GM19328 (cell line): ENCODE measurements at regions not wholly inside any gene's neighbourhood (a gene's known extent, or its start where the extent isn't known, plus 50 kb on each side); places are given as distances from the start of the nearest gene placed in this dataset.
"Not testable (repeated sequence)": the region's sequence is repeated elsewhere in the genome, so short reads cannot be mapped to it uniquely, and the experiment has no call there.

Experiments used
- ATAC-seq: cut with Tn5 transposase; IDR thresholded peaks from one replicate; pipeline ENCODE4 v1.9.1; 2021; ENCODE audit warnings: mild to moderate bottlenecking, moderate library complexity; ENCODE audit not compliant: unreplicated experiment

DNA sequence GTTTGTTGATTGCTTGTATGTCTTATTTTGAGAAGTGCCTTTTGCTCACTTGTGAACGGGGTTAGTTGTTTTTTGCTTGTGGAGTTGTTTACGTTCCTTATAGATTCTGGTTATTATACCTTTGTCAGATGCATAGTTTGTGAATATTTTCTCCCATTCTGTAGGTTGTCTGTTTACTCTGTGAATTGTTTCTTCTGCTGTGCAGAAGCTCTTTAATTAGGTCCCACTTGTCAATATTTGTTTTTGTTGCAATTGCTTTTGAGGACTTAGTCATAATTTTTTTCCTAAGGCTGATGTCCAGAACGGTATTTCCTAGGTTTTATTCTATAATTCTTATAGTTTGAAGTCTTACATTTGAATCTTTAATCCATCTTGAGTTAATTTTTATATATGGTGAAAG lies 285.3 kb upstream of the GADL1 start:
- no peak for ATAC-seq

DNA sequence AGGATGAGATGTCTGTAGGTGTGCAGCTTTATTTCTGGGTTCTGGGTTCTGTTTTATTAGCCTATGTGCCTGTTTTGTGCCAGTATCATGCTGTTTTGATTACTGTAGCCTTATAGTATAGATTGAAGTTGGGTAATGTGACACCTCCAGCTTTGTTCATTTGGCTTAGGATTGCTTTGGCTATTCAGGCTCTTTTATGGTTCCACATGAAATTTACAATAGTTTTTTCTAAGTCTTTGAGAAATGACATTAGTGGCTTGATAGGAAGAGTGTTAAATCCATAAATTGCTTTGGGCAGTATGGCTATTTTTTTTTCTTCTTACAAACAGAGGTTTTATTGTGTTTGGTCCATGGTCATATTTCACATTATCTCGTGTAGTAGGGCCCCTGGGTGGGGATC lies 285.8 kb upstream of the GADL1 start:
- no peak for ATAC-seq

GRCh38 chr3:31181661-31182060 lies 287.2 kb upstream of the GADL1 start:
- ATAC-seq: no peak

GRCh38 chr3:31182661-31183060 lies 288.2 kb upstream of the GADL1 start:
- ATAC-seq: no peak

DNA sequence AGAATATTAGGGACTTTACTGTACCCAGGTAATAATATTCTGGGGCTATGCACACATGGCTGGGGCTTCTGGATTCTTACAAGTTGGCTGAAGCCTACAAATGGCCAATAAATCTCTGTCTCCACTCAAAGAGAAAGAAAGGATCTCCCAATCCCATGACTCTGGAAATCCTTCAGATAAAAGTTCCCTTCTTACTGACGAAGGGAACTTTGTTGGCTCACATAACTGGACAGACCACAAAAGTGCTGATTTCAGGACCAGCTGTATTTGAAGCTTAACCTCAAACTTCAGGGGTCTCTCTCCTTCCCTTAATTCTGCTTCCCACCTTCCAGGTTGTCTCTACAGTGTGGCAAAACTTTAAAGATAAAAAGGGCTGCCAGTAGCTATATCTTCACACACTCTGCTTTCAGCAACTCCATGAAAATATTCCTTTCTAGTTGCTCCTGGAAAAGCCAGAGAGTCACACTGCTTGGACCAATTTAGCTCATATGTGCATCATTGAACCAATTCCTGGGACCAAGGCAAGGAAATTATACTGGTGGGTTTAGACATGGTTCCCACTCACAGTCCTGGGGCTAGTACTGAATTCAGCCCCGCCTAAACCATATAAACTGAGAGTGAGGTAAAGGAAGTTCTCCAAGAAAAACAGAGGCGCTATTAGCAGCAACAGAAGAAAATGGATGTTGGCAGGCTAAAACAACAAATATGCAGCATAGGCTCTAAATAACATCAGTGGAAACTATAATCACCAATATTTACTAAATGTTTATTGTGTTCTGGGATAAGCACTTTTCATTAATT lies 290.0 kb upstream of the GADL1 start:
- ATAC-seq: no peak

GRCh38 chr3:31185062-31185357 lies 290.5 kb upstream of the GADL1 start:
- no peak for ATAC-seq

DNA sequence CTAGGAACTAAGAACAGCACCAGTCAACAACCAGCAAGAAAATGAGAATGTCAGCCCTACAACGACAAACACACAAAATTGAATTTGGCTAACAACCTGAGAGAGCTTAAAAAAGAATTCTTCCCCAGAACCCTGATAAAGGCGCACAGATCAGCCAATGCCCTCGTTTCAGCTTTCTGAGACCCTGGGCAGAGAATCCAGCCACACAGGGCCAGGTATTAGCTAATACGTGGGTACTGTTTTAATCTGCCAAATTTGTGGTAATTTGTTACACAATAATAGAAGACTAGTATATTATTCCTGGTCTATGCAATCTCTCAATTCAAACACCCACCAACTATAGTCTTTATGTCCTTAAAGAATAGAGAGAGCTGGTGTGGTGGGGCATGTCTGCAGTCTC lies 291.6 kb upstream of the GADL1 start:
- ATAC-seq: no peak

DNA sequence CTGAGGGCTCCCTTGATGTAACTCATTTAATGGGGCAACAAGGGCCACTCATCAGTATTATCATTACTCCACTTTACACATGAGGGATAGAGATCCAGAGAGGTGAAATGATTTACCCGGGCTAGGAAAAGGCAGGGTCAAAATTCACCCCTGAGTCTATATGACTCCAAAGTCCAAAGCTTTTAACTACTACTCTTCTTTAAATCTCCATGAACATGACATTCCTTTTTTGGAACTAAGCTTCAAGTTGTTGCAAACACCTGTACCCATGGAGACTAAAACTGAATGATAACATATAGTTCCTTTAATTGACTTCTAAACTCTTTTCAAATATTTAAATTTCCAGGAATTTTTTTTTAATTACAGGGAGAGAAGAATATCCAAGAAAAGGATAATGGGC lies 292.9 kb upstream of the GADL1 start:
- no peak for ATAC-seq

DNA sequence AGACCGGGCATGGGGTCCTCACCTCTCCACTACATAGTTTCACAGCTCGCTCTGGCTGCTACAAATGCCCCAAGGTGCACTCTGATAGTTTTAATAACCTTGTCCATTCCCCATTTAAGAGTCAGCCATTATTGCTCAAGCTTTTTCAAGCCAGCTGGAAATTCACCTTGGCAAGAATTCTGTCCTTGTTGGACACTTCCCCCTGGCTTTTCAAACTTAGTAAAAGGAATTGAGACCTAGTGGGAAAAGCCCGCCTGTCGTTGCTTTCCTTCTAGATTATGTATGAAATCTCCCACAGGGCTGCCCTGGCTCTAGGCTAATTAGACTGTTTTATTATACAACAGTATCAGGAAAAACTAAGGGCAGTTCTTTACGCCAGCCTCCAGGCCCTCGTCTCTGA lies 293.7 kb upstream of the GADL1 start:
- no peak for ATAC-seq

DNA sequence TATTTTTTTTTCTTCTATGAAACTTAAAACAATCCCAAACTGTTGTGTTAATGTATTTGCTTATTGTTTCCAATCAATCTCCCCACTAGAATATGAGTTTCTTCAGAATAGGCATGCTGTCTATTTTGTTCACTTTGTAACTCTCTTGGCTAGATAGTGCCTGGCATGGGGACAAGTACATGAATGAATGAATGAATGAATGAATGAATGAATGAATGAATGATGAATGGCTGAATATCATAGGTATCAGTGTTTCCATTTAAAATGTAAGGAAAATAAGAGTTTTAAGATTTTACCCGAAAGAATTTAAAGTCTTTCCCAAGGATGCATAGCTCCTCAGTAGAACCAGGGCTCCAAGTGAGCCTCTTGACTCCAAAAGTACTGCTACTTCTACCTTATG lies 294.9 kb upstream of the GADL1 start:
- no peak for ATAC-seq

DNA sequence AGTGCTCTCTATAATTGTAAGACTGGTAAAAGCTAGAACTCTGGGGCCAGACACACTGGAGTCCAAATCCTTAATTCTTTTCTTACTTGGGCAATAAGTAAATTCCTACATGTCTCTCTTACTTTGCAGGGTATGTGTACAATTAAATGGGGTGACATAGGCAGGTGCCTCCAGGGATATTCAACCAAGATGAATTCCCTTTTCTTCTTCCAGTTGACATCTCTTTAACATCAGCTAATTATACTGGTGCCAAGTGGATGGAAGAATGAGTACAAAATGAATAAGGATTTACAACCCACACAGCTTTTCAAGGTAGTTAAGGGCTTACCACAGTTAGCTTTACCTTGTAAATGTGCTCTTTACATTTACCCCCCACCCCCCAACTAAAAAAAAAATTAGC lies 295.5 kb upstream of the GADL1 start:
- ATAC-seq: no peak

DNA sequence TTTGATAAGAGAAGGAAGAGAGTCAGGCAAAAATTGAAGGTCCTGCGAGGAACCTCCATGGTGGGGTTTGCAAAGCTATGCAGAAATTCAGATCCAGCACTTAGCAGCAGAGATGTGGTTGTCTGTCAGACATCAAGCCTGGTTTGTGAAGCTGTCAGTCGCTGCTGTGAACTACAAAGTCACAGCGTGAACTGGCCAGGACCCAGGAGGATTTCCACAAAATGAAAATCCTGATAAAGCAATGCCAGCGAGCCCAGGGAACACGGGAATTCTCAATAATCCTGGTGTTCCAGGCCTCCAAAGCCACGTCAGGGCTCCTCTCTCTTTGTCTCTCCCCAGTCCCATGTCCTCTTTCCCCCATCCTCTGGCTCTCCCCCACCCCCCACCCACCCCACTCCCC lies 296.9 kb upstream of the GADL1 start:
- ATAC-seq: no peak

- ATAC-seq: no peak
These were observed 299.0 kb upstream of the GADL1 start for GRCh38 chr3:31193429-31193828.

- ATAC-seq: no peak
These were observed 299.4 kb upstream of the GADL1 start for GRCh38 chr3:31193871-31194270.

DNA sequence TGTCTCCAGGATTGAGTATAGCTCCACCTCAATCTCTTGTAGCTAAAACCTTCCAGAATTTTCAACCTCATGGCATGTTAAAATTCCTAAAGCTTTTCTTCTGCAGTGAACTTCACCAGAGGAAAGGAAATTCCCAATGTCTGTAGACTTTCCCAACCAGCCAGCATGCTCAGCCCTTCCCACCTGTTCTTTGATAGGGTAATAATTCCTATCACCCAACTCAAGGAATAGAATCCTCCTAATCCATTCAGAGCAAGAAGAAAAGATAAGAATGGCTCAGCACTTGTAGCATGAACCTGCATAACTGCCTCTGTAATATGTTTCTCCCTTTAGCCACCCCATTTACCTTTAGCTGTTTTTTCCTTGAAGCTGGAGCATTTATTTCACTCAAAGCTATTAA lies 301.8 kb upstream of the GADL1 start:
- no peak for ATAC-seq

GRCh38 chr3:31196881-31197364 lies 302.5 kb upstream of the GADL1 start:
- ATAC-seq: no peak

DNA sequence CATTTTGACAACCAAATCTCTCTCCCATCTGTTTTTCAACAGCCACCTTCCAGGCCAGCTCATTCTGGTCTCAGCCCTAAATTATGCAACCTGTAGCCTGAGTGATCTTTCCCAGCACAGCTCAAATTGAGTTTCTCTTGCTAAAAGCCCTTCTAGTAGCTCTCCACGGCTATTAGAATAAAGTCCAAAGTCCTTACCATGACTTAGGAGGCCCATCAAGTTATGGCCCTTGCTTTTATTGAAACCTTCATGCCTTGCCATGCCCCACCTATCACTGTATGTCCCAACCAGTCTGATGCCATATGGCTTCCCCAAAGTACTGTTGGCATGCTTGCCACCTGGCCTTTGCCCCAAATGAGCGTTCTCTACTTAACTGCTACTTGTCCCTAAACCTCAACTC lies 303.5 kb upstream of the GADL1 start:
- no peak for ATAC-seq

- no peak for ATAC-seq
These were observed 304.4 kb upstream of the GADL1 start for GRCh38 chr3:31198890-31199289.

GRCh38 chr3:31203960-31204795 lies 309.7 kb upstream of the GADL1 start:
- no peak for ATAC-seq

DNA sequence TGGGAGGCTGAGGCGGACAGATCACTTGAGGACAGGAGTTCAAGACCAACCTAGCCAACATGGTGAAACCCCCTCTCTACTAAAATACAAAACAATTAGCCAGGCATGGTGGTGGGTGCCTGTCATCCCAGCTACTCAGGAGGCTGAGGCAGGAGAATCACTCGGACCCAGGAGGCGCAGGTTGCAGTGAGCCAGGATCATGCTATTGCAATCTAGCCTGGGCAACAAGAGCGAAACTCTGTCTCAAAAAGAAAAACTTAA lies 310.3 kb upstream of the GADL1 start:
- ATAC-seq: not testable (repeated sequence)

- ATAC-seq: no peak
These were observed 315.7 kb upstream of the GADL1 start for GRCh38 chr3:31210068-31210645.

DNA sequence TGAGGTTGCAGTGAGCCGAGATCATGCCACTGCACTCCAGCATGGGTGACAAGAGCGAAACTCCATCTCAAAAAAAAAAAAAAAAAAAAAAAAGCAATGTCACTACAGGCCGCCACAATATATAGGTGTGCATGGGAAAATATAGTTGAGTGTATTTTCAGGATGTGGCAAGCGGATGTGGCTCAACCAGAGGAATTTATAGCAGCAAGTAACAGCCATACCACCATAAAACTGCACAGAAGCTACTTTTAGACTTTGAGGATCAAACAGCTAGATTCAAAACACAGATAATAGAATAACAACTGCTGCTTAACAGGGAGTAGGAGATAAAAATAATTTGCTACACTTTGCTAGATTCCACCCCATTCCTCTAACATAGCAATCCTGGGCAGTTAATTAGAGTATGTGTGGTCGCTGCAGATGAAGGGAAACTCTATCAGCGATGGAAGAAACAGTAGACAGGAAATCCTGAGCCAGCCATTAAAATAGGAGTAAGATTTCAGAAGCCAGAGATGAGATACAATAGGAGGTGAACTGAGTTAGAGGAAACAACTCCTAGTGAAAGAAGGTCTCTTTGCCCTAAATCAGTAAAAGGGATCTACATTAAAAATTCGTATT lies 318.7 kb upstream of the STT3B start:
- ATAC-seq: peak; percentile 83
